ENCODE measurements at regions not wholly inside any gene's neighbourhood (a gene's known extent, or its start where the extent isn't known, plus 50 kb on each side); places are given as distances from the start of the nearest gene placed in this dataset.

DNA sequence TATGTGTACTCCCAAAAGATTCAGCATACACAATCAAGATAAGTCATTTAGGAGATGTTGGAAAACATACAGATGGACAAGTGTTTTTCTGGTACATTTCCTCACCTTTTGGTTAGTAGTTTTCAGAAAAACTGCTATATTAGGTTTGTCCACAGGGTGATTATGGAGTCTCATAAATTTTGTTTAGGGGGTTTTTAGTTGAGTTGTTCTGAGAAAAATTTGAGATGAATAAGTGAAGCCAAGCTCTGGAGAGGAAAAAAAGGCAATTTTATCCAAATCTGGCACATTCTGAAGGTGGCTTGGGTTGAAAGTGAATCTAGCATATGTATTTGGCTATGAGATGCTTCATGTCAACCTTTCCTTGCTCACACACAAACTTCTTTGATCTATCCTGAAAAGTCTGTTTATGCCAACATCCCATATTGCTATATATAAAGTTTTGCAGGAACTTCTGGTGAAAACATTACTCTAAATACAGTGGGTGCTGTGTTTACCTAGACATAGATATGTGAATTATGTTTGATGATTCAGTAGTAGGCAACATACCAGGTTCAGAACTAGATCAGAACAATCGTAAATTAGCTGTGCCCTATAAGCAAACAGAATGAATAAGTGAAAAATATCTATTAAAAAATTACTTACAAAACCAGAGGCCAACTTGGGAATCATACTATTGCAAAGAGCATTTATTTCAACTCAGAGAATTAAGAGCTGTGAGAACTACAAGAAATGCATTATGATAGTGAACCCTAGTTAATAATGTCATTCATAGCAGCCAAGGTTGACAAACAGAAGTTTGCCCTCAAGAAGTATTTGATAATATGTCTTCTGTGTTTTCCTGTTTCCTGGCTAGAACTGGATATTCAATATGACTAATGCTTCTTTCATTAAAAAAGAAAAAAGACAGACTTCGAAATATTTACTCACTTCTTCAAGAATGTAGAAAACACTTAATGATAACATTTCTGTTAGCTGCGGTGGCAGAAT is 552.0 kb downstream of the IRS1 start:
- TF ChIP-seq, protein P1, sequence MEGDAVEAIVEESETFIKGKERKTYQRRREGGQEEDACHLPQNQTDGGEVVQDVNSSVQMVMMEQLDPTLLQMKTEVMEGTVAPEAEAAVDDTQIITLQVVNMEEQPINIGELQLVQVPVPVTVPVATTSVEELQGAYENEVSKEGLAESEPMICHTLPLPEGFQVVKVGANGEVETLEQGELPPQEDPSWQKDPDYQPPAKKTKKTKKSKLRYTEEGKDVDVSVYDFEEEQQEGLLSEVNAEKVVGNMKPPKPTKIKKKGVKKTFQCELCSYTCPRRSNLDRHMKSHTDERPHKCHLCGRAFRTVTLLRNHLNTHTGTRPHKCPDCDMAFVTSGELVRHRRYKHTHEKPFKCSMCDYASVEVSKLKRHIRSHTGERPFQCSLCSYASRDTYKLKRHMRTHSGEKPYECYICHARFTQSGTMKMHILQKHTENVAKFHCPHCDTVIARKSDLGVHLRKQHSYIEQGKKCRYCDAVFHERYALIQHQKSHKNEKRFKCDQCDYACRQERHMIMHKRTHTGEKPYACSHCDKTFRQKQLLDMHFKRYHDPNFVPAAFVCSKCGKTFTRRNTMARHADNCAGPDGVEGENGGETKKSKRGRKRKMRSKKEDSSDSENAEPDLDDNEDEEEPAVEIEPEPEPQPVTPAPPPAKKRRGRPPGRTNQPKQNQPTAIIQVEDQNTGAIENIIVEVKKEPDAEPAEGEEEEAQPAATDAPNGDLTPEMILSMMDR (IDR thresholded peaks at IDR 0.05) = no peak
- no peak for TF ChIP-seq POLR2A (IDR thresholded peaks at IDR 0.05)

Measured in testis (tissue), 2 donors.